HCT116 (cell line): ENCODE measurements at regions not wholly inside any gene's neighbourhood (a gene's known extent, or its start where the extent isn't known, plus 50 kb on each side); places are given as distances from the start of the nearest gene placed in this dataset.

Source experiments
- ATAC-seq: fragments of 200-7000 bp; cut with Tn5 transposase; 2 replicates; pipeline ENCODE4 v1.9.1; 2020; ENCODE audit warnings: mild to moderate bottlenecking, moderate library complexity
- BruUV-seq: library from RNA; stranded (reverse); fragments of 400-500 nt; replicated peaks from 2 replicates; lab custom pipeline; 2021; lab: Mats Ljungman, UMichigan
- CTCF ChIA-PET: fragments of 300-600 bp; sonication (Branson Sonifier 250); formaldehyde crosslinking; loops from one replicate; lab custom pipeline; 2021; ENCODE audit warnings: antibody characterized with exemption; lab: Charles Lee
- POLR2A ChIA-PET: fragments of 300-600, 350-600 bp; sonication (Branson Sonifier 250); formaldehyde crosslinking; loops from one replicate; lab custom pipeline; 2021; ENCODE audit warnings: antibody characterized with exemption; lab: Charles Lee
- RAD21 ChIA-PET, 2 experiments: fragments of 300-600 bp; sonication (Branson Sonifier 250); formaldehyde crosslinking; loops; one replicate each; lab custom pipeline; 2023; ENCODE audit warnings: low total read pairs in 2 of 2; ENCODE audit not compliant: uncharacterized antibody in 2 of 2, unreplicated experiment in 2 of 2, low non-redundant PET in 1 of 2; lab: Charles Lee
- DNase-seq: peaks from one replicate; pipeline ENCODE4 v3.0.0-alpha.2; 2010; ENCODE audit warnings: low read depth, low spot score
- H2AFZ ChIP-seq: fragments of 200-600 bp; shearing (Covaris generic), sonication (generic); 2 replicates; pipeline ENCODE4 v1.6.1; 2017; ENCODE audit warnings: low read depth, mixed run types, mixed read lengths, antibody characterized with exemption, low read length; ENCODE audit not compliant: poor library complexity, severe bottlenecking
- H3K27ac ChIP-seq: 2 replicates; pipeline ENCODE4 v1.5.1; 2012; ENCODE audit warnings: low read depth, low read length
- H3K27me3 ChIP-seq: fragments of 200-600 bp; sonication (generic); 2 replicates; pipeline ENCODE4 v1.6.1; 2016; ENCODE audit warnings: mixed run types, low read length, mixed read lengths; ENCODE audit not compliant: insufficient read depth
- H3K36me3 ChIP-seq, 2 experiments: fragments of 200-500 bp in 1 of 2; fragments of 200-600 bp in 1 of 2; sonication (Bioruptor generic) in 1 of 2; sonication (generic) in 1 of 2; 2 replicates each; pipeline versions ENCODE4 v1.5.1 to v1.6.1; 2014 to 2016; ENCODE audit warnings: low read length in 2 of 2, inconsistent platforms in 1 of 2, mixed read lengths in 1 of 2, mixed run types in 1 of 2; ENCODE audit not compliant: insufficient read depth in 2 of 2, control insufficient read depth in 1 of 2
- H3K4me1 ChIP-seq, 2 experiments: fragments of 200-600 bp in 1 of 2; sonication (generic) in 1 of 2; 2 replicates each; pipeline versions ENCODE4 v1.5.1 to v1.6.1; 2012 to 2017; ENCODE audit warnings: low read length in 2 of 2, inconsistent platforms in 1 of 2, mild to moderate bottlenecking in 1 of 2, mixed read lengths in 1 of 2, mixed run types in 1 of 2, moderate library complexity in 1 of 2; ENCODE audit not compliant: insufficient read depth in 2 of 2, control insufficient read depth in 1 of 2
- H3K4me2 ChIP-seq: fragments of 200-600 bp; sonication (generic); 2 replicates; pipeline ENCODE4 v1.6.1; 2017; ENCODE audit warnings: mixed run types, low read length, mixed read lengths
- H3K4me3 ChIP-seq, 2 experiments: fragments of 200-600 bp in 1 of 2; sonication (generic) in 1 of 2; replicated peaks in 1 of 2; 2 replicates each; pipeline ENCODE4 v1.5.1; 2011 to 2016; ENCODE audit warnings: low read length in 2 of 2, control low read depth in 1 of 2, low read depth in 1 of 2, mild to moderate bottlenecking in 1 of 2, mixed read lengths in 1 of 2, mixed run types in 1 of 2
- H3K79me2 ChIP-seq: fragments of 200-600 bp; sonication (generic); 2 replicates; pipeline ENCODE4 v1.6.1; 2017; ENCODE audit warnings: mild to moderate bottlenecking, mixed run types, low read length, moderate library complexity, mixed read lengths; ENCODE audit not compliant: insufficient read depth
- H3K9ac ChIP-seq: fragments of 200-600 bp; sonication (generic); 2 replicates; pipeline ENCODE4 v1.6.1; 2016; ENCODE audit warnings: low read length, mixed read lengths
- H3K9me2 ChIP-seq: fragments of 200-600 bp; sonication (generic), shearing (Covaris generic); 2 replicates; pipeline ENCODE4 v1.6.1; 2017; ENCODE audit warnings: mixed run types, mild to moderate bottlenecking, moderate library complexity; ENCODE audit not compliant: insufficient read depth
- H3K9me3 ChIP-seq, 2 experiments: fragments of 200-500 bp in 1 of 2; fragments of 200-600 bp in 1 of 2; sonication (Bioruptor generic) in 1 of 2; sonication (generic) in 1 of 2; 2 replicates each; pipeline ENCODE4 v1.6.1; 2014 to 2017; ENCODE audit warnings: low read length in 2 of 2, mixed read lengths in 2 of 2, inconsistent platforms in 1 of 2, low read depth in 1 of 2, mild to moderate bottlenecking in 1 of 2, mixed run types in 1 of 2, moderate library complexity in 1 of 2; ENCODE audit not compliant: control insufficient read depth in 1 of 2, insufficient read depth in 1 of 2
- H4K20me1 ChIP-seq: fragments of 200-600 bp; sonication (generic), shearing (Covaris generic); 2 replicates; pipeline ENCODE4 v1.6.1; 2017; ENCODE audit warnings: mixed run types, mild to moderate bottlenecking, moderate library complexity; ENCODE audit not compliant: insufficient read depth
- CBX3 ChIP-seq: IDR thresholded peaks from 2 replicates; pipeline ENCODE4 v1.6.1; 2012; ENCODE audit warnings: low read depth
- CEBPB ChIP-seq: IDR thresholded peaks from 2 replicates; pipeline ENCODE4 v1.6.1; 2012; ENCODE audit warnings: low read depth
- CTCF ChIP-seq, 3 experiments: fragments of 200-600 bp in 1 of 3; sonication (generic) in 1 of 3; IDR thresholded peaks in 2 of 3; conservative IDR thresholded peaks in 1 of 3; 2 replicates each; pipeline ENCODE4 v1.5.1; 2012 to 2017; ENCODE audit warnings: low read depth in 2 of 3, low read length in 2 of 3, antibody characterized with exemption in 1 of 3, borderline replicate concordance in 1 of 3, control low read depth in 1 of 3, mild to moderate bottlenecking in 1 of 3, mixed read lengths in 1 of 3, mixed run types in 1 of 3, moderate library complexity in 1 of 3; ENCODE audit not compliant: insufficient read depth in 1 of 3
- EGR1 ChIP-seq: IDR thresholded peaks from 2 replicates; pipeline ENCODE4 v1.6.1; 2012; ENCODE audit warnings: low read depth
- EZH2 ChIP-seq: fragments of 200-600 bp; sonication (generic); IDR thresholded peaks from 2 replicates; pipeline ENCODE4 v1.6.1; 2017; ENCODE audit warnings: antibody characterized with exemption, mixed run types
- EZH2phosphoT487 ChIP-seq: fragments of 200-600 bp; IDR thresholded peaks from 2 replicates; pipeline ENCODE4 v1.6.1; 2018; ENCODE audit warnings: antibody characterized with exemption, borderline replicate concordance
- JUND ChIP-seq: IDR thresholded peaks from 2 replicates; pipeline ENCODE4 v1.6.1; 2012
- POLR2A ChIP-seq: IDR thresholded peaks from 2 replicates; pipeline ENCODE4 v1.7.0; 2011; ENCODE audit warnings: borderline replicate concordance; ENCODE audit not compliant: insufficient read depth, insufficient read length; ENCODE audit errors: extremely low read depth
- POLR2AphosphoS5 ChIP-seq: IDR thresholded peaks from 2 replicates; pipeline ENCODE4 v1.6.1; 2011; ENCODE audit warnings: mild to moderate bottlenecking, low read depth, low read length, moderate library complexity
- RAD21 ChIP-seq: IDR thresholded peaks from 2 replicates; pipeline ENCODE4 v1.6.1; 2012; ENCODE audit warnings: low read depth, mild to moderate bottlenecking
- SIN3A ChIP-seq: IDR thresholded peaks from 2 replicates; pipeline ENCODE4 v1.6.1; 2012; ENCODE audit warnings: low read depth
- SP1 ChIP-seq: IDR thresholded peaks from 2 replicates; pipeline ENCODE4 v1.6.1; 2012; ENCODE audit warnings: low read depth
- YY1 ChIP-seq: IDR thresholded peaks from 2 replicates; pipeline ENCODE4 v1.6.1; 2011; ENCODE audit warnings: low read length, low read depth, moderate library complexity, mild to moderate bottlenecking; ENCODE audit not compliant: insufficient replicate concordance; ENCODE audit errors: extremely low read depth
- ZFX ChIP-seq: fragments of 450-650 bp; IDR thresholded peaks from 2 replicates; pipeline ENCODE4 v1.6.1; 2017
- intact Hi-C: fragments of 100-400 bp; cut with micrococcal nuclease; formaldehyde crosslinking; loops from 2 replicates; pipeline ENCODE4 v1.10.0; 2022
- TF ChIP-seq, protein P1 (sequence below): IDR thresholded peaks from 2 replicates; pipeline ENCODE4 v1.6.1; 2012
- TF ChIP-seq, protein P2 (sequence below): IDR thresholded peaks from 2 replicates; pipeline ENCODE4 v1.6.1; 2012

DNA sequence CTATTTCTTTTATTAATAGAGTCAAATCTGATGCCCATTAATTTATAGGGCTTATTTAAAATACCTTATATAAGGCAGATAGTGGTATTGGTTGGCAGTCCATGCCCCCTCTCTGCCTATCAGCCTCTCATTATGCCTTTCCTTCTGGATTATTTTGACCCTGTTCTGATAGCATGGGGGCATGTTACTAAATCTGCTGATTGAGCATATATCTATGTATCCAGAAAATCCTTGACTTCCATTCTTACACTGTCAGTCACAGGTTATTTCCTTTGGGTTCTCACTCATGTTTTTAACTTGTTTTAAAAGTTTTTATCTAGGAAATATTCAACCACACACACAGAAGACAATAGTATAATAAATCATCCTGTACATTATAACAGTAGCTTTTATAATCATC lies 1184.9 kb downstream of the HACE1 start:
- intact Hi-C loops: no loop called here
- H3K4me2 ChIP-seq: no peak overlapping the region
- CTCF ChIA-PET: no interaction called here
- no TSS peak for BruUV-seq
- no peak for TF ChIP-seq JUND
- TF ChIP-seq, protein P1, sequence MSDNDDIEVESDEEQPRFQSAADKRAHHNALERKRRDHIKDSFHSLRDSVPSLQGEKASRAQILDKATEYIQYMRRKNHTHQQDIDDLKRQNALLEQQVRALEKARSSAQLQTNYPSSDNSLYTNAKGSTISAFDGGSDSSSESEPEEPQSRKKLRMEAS: no peak
- TF ChIP-seq POLR2AphosphoS5: no peak
- TF ChIP-seq RAD21: no peak
- TF ChIP-seq POLR2A: no peak
- no peak for TF ChIP-seq CBX3
- TF ChIP-seq EZH2phosphoT487: no peak
- TF ChIP-seq EGR1: no peak
- no peak for TF ChIP-seq CTCF (IDR thresholded peaks at IDR 0.05 in 2 of 3, conservative IDR thresholded peaks at IDR 0.05 in 1 of 3; ENCODE audit: borderline replicate concordance in 1 of 3, insufficient read depth in 1 of 3, low read depth in 2 of 3, low read length in 2 of 3)
- TF ChIP-seq YY1: no peak
- TF ChIP-seq SIN3A: no peak
- TF ChIP-seq, protein P2, sequence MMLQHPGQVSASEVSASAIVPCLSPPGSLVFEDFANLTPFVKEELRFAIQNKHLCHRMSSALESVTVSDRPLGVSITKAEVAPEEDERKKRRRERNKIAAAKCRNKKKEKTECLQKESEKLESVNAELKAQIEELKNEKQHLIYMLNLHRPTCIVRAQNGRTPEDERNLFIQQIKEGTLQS: no peak
- no peak for TF ChIP-seq ZFX
- TF ChIP-seq CEBPB: no peak
- TF ChIP-seq SP1: no peak
- no peak for TF ChIP-seq EZH2
- TF ChIP-seq, all 23 proteins: peak for 0
- POLR2A ChIA-PET: no interaction called here
- ATAC-seq: no peak
- Histone ChIP-seq H4K20me1 (no peaks in the 10 kb centered on the region), H3K9ac (no peak overlapping the region), H2AFZ (no peak overlapping the region), H3K4me1 (no peaks in the 10 kb centered on the region), H3K79me2 (no peaks in the 10 kb centered on the region), H3K36me3 (no peaks in the 10 kb centered on the region), H3K27ac (no peak overlapping the region), H3K9me2 (peaks cover 3% of the 10 kb centered on the region; the same call in 1 of the 2 replicates), H3K4me3 (no peak overlapping the region), H3K9me3 (no peaks in the 10 kb centered on the region), H3K27me3 (no peaks in the 10 kb centered on the region)
- DNase-seq: no peak
- RAD21 ChIA-PET: no interaction called here
